HL-60 (cell line): ENCODE measurements at regions not wholly inside any gene's neighbourhood (a gene's known extent, or its start where the extent isn't known, plus 50 kb on each side); places are given as distances from the start of the nearest gene placed in this dataset.

ENCODE experiments used
- DNase-seq, 2 experiments: peaks; one replicate each; pipeline ENCODE4 v3.0.0-alpha.2; 2010 to 2020; ENCODE audit warnings: low read depth in 1 of 2, low spot score in 1 of 2
- H3K27ac ChIP-seq: fragments of 250-450 bp; sonication (Bioruptor Pico); replicated peaks from 2 replicates; pipeline ENCODE4 v1.5.1; 2020; ENCODE audit warnings: mild to moderate bottlenecking, moderate library complexity
- H3K27me3 ChIP-seq: fragments of 250-450 bp; sonication (Bioruptor Pico); 2 replicates; pipeline ENCODE4 v1.5.1; 2021; ENCODE audit warnings: mild to moderate bottlenecking, moderate library complexity; ENCODE audit not compliant: insufficient read depth, poor library complexity, severe bottlenecking
- H3K4me3 ChIP-seq: replicated peaks from 2 replicates; pipeline ENCODE4 v1.5.1; 2011; ENCODE audit warnings: mild to moderate bottlenecking, control low read depth, low read length; ENCODE audit not compliant: insufficient read depth
- CTCF ChIP-seq: IDR thresholded peaks from one replicate; pipeline ENCODE4 v1.5.1; 2011; ENCODE audit warnings: low read length, control low read depth, inconsistent platforms; ENCODE audit not compliant: insufficient read depth
- GABPA ChIP-seq: IDR thresholded peaks from 2 replicates; pipeline ENCODE4 v1.6.1; 2012; ENCODE audit warnings: low read depth
- POLR2AphosphoS5 ChIP-seq: IDR thresholded peaks from 2 replicates; pipeline ENCODE4 v1.6.1; 2012; ENCODE audit warnings: low read depth
- REST ChIP-seq: IDR thresholded peaks from 2 replicates; pipeline ENCODE4 v1.6.1; 2012; ENCODE audit warnings: low read depth; ENCODE audit not compliant: insufficient replicate concordance
- SPI1 ChIP-seq: IDR thresholded peaks from 2 replicates; pipeline ENCODE4 v1.6.1; 2012; ENCODE audit warnings: low read depth, mild to moderate bottlenecking, borderline replicate concordance

DNA sequence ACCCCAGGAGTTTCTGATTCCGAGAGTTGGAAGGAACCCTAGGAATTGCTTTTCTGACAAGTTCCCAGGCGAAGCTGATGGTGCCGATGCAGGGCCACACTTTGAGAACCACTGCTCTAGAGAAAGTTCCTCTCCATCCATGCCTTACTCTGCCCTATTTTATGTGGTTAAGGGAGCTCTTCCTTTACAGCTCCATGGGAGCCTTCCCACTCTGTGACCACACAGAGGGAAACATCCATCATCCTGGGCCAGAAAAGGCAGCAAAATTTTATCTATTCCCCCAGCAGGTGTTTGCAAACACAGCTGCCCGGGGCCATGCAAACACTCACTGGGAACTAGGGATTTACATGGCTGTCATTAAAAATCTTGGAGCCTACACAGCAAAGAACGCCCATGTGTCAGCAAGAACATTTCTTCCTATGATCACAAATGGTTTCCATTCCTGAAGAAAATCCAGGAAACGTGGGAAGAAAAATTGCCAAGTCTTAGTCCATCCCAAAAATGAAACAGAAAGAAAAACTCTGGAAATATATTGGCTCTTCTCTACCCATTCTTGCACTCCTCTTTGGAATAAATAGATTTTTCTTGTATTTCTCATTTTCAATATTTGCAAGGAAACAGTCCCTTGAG is 252.7 kb downstream of the PMP22 start:
- TF ChIP-seq SPI1 = no peak
- TF ChIP-seq GABPA = no peak
- no peak for TF ChIP-seq REST
- no peak for TF ChIP-seq POLR2AphosphoS5
- TF ChIP-seq CTCF = no peak
- H3K27ac ChIP-seq = no peak overlapping the region
- no peaks in the 10 kb centered on the region for H3K27me3 ChIP-seq
- DNase-seq = no peak
- H3K4me3 ChIP-seq = no peak overlapping the region

DNA sequence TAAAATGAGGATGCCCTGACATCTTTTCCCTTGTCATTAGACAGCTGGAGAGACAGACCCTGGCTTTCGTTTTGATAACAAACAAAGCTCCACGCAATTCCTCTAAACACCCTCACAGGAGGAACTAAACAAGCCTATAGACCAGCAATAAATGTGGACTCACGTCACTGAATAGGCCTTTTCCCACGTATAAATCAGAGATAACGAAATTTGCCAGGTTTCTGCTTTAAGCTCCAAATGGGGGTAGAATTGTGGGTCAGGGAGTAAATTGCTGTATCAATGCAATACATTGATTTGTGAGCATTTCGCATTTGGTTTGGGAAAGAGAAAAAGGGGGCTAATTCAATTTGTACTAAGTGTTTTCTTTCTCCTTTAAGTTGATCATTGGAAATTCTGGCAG is 256.0 kb downstream of the PMP22 start:
- H3K4me3 ChIP-seq = no peak overlapping the region
- no peak for DNase-seq
- no peak overlapping the region for H3K27ac ChIP-seq

More for the DNA sequence above, 256.0 kb downstream of the PMP22 start:
- TF ChIP-seq SPI1 = no peak
- TF ChIP-seq POLR2AphosphoS5 = no peak
- TF ChIP-seq REST = no peak
- TF ChIP-seq CTCF = no peak
- no peak for TF ChIP-seq GABPA
- no peaks in the 10 kb centered on the region for H3K27me3 ChIP-seq
